Fibroblast of lung (primary cell): ENCODE measurements at regions not wholly inside any gene's neighbourhood (a gene's known extent, or its start where the extent isn't known, plus 50 kb on each side); places are given as distances from the start of the nearest gene placed in this dataset.
"Not testable (repeated sequence)": the region's sequence is repeated elsewhere in the genome, so short reads cannot be mapped to it uniquely, and the experiment has no call there.

Source experiments
- DNase-seq, 2 donors: peaks; one replicate each; pipeline versions ENCODE4 v3.0.0 to v3.0.0-alpha.2; 2010; ENCODE audit warnings: low read depth in 2 of 2
- H2AFZ ChIP-seq: 2 replicates; pipeline ENCODE4 v1.5.1; 2012; ENCODE audit warnings: low read length, control low read depth, inconsistent platforms
- H3K27ac ChIP-seq: 2 replicates; pipeline ENCODE4 v1.5.1; 2011; ENCODE audit warnings: low read length, control low read depth; ENCODE audit not compliant: insufficient read depth
- H3K27me3 ChIP-seq: 2 replicates; pipeline ENCODE4 v1.5.1; 2011; ENCODE audit warnings: mild to moderate bottlenecking, low read length; ENCODE audit not compliant: control insufficient read depth, insufficient read depth
- H3K36me3 ChIP-seq: 2 replicates; pipeline ENCODE4 v1.5.1; 2011; ENCODE audit warnings: low read length; ENCODE audit not compliant: control insufficient read depth, insufficient read depth
- H3K4me1 ChIP-seq: 2 replicates; pipeline ENCODE4 v1.5.1; 2011; ENCODE audit warnings: low read length; ENCODE audit not compliant: control insufficient read depth, insufficient read depth; ENCODE audit errors: extremely low read depth
- H3K4me2 ChIP-seq: 2 replicates; pipeline ENCODE4 v1.5.1; 2011; ENCODE audit warnings: low read length, control low read depth; ENCODE audit not compliant: insufficient read depth; ENCODE audit errors: extremely low read depth
- H3K4me3 ChIP-seq, 4 experiments: fragments of 200-600 bp in 1 of 4; sonication (generic) in 1 of 4; replicated peaks in 1 of 4; 2 replicates each; pipeline ENCODE4 v1.5.1; 2011 to 2016; ENCODE audit warnings: low read length in 4 of 4, low read depth in 3 of 4, mild to moderate bottlenecking in 3 of 4, control low read depth in 2 of 4, inconsistent platforms in 1 of 4, mixed read lengths in 1 of 4; ENCODE audit not compliant: insufficient read depth in 1 of 4; ENCODE audit errors: control extremely low read depth in 1 of 4
- H3K79me2 ChIP-seq: 2 replicates; pipeline ENCODE4 v1.5.1; 2012; ENCODE audit warnings: mild to moderate bottlenecking, low read length, inconsistent platforms; ENCODE audit not compliant: control insufficient read depth, insufficient read depth
- H3K9ac ChIP-seq: 2 replicates; pipeline ENCODE4 v1.5.1; 2011; ENCODE audit warnings: mild to moderate bottlenecking, low read length, control low read depth; ENCODE audit not compliant: insufficient read depth
- H3K9me3 ChIP-seq: 2 replicates; pipeline ENCODE4 v1.5.1; 2012; ENCODE audit warnings: low read depth, low read length; ENCODE audit not compliant: control insufficient read depth, insufficient read depth
- H4K20me1 ChIP-seq: 2 replicates; pipeline ENCODE4 v1.5.1; 2011; ENCODE audit warnings: low read length; ENCODE audit not compliant: control insufficient read depth, insufficient read depth; ENCODE audit errors: extremely low read depth
- CTCF ChIP-seq, 2 donors: IDR thresholded peaks in 1 of 2; conservative IDR thresholded peaks in 1 of 2; 1 replicate in 1 of 2; 2 replicates in 1 of 2; pipeline ENCODE4 v1.5.1; 2011 to 2012; ENCODE audit warnings: low read length in 2 of 2, control low read depth in 1 of 2, inconsistent platforms in 1 of 2, low read depth in 1 of 2, mild to moderate bottlenecking in 1 of 2
- EZH2 ChIP-seq: IDR thresholded peaks from 2 replicates; pipeline ENCODE4 v1.5.1; 2012; ENCODE audit warnings: low read length, control low read depth, mild to moderate bottlenecking; ENCODE audit errors: missing control alignments

- Histone ChIP-seq H3K27ac (no peak overlapping the region), H2AFZ (no peak overlapping the region)
- TF ChIP-seq EZH2 (no peak), CTCF (conservative IDR thresholded peaks at IDR 0.05 in 1 of 2, IDR thresholded peaks at IDR 0.05 in 1 of 2; ENCODE audit: low read depth in 1 of 2, low read length in 2 of 2) (no peak)
Measured at GRCh38 chr6:6826961-6827360, 238.4 kb downstream of the LY86 start.

DNA sequence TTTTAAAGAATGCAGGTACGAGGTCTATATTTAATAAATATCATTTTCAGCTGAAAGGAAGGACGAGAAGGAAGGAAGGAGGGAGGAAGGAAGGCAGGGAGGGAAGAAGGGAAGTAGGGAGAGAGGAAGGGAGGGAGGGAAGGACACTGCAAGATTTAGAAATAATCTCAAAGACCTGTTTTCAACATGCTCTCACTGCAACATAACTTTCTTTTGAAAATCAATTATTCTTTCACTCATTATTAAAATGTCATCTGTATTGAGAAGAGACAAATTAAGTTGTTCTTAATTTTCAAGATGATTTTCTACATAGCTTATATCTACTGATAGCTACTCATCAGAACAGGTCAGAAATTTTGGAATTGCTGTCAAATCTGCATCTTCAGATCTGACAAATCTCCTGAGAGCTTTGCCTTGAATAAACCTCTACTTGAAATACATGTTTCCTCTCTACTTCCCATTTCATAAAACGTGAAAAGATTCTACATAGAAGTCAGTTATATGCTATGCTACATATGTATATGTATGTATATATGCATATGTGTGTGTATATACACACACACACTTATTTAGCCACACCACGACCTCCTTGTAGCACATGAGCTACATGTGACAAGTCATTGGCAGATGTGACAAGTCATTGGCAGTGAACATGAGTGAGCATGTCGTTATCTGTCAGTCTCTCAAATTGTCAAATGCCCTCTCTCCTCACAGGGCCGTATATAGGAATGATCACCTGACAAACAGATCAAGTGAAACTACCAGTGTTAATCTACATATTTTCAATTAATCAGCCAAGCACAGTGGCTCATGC is 241.6 kb downstream of the LY86 start:
- Histone ChIP-seq H3K4me3 (no peak overlapping the region), H3K4me1 (no peaks in the 10 kb centered on the region), H3K9me3 (no peaks in the 10 kb centered on the region), H3K79me2 (no peaks in the 10 kb centered on the region), H4K20me1 (no peaks in the 10 kb centered on the region), H3K9ac (no peak overlapping the region), H3K36me3 (no peaks in the 10 kb centered on the region), H2AFZ (no peak overlapping the region), H3K27ac (no peak overlapping the region), H3K4me2 (no peak overlapping the region), H3K27me3 (peaks cover 2% of the 10 kb centered on the region)
- TF ChIP-seq EZH2 (no peak), CTCF (conservative IDR thresholded peaks at IDR 0.05 in 1 of 2, IDR thresholded peaks at IDR 0.05 in 1 of 2; ENCODE audit: low read depth in 1 of 2, low read length in 2 of 2) (no peak)
- DNase-seq = no peak

More at GRCh38 chr6:6826961-6827360, 238.4 kb downstream of the LY86 start:
- Histone ChIP-seq H3K4me1 (no peaks in the 10 kb centered on the region), H3K4me3 (no peak overlapping the region), H3K9me3 (no peaks in the 10 kb centered on the region), H3K79me2 (no peaks in the 10 kb centered on the region), H3K4me2 (no peak overlapping the region), H3K9ac (no peak overlapping the region), H4K20me1 (no peaks in the 10 kb centered on the region), H3K36me3 (no peaks in the 10 kb centered on the region), H3K27me3 (no peaks in the 10 kb centered on the region)
- DNase-seq = no peak

DNA sequence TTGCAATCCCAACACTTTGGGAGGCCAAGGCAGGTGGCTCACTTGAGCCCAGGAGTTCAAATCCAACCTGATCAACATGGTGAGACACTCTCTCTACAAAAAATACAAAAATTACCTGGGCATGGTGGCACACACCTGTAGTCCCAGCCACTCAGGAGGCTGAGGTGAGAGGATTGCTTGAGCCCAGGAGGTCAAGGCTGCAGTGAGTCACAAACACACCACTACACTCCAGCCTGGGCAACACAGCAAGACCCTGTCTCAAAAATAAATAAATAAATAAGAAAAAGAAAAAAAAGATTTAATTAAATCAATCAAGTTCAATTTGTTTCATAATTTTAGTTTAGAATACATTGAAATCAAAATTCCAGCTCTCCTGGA is 242.2 kb downstream of the LY86 start:
- not testable (repeated sequence) for H3K4me3 ChIP-seq, H3K9me3 ChIP-seq, H4K20me1 ChIP-seq, H3K27ac ChIP-seq, H3K36me3 ChIP-seq, H2AFZ ChIP-seq, DNase-seq, H3K9ac ChIP-seq, H3K4me2 ChIP-seq, H3K27me3 ChIP-seq, H3K4me1 ChIP-seq, H3K79me2 ChIP-seq
